ENCODE measurements at regions not wholly inside any gene's neighbourhood (a gene's known extent, or its start where the extent isn't known, plus 50 kb on each side); places are given as distances from the start of the nearest gene placed in this dataset.
A peak's percentile ranks its signal among the peaks of the same experiment; 100 is the strongest.

GRCh38 chr3:174397848-174398247, 461.3 kb upstream of the NAALADL2 start:
- TF ChIP-seq, protein P1, sequence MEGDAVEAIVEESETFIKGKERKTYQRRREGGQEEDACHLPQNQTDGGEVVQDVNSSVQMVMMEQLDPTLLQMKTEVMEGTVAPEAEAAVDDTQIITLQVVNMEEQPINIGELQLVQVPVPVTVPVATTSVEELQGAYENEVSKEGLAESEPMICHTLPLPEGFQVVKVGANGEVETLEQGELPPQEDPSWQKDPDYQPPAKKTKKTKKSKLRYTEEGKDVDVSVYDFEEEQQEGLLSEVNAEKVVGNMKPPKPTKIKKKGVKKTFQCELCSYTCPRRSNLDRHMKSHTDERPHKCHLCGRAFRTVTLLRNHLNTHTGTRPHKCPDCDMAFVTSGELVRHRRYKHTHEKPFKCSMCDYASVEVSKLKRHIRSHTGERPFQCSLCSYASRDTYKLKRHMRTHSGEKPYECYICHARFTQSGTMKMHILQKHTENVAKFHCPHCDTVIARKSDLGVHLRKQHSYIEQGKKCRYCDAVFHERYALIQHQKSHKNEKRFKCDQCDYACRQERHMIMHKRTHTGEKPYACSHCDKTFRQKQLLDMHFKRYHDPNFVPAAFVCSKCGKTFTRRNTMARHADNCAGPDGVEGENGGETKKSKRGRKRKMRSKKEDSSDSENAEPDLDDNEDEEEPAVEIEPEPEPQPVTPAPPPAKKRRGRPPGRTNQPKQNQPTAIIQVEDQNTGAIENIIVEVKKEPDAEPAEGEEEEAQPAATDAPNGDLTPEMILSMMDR (IDR thresholded peaks at IDR 0.05; ENCODE audit: unreplicated experiment), result peak; percentile 16
- Mint-ChIP-seq H3K9me3 (ENCODE audit: unreplicated experiment) (no peaks in the 10 kb centered on the region), H3K4me3 (ENCODE audit: unreplicated experiment) (no peak overlapping the region), H3K27ac (ENCODE audit: unreplicated experiment) (no peak overlapping the region), H3K27me3 (ENCODE audit: unreplicated experiment) (no peaks in the 10 kb centered on the region), H3K4me1 (ENCODE audit: unreplicated experiment) (no peaks in the 10 kb centered on the region), H3K36me3 (ENCODE audit: low read depth, unreplicated experiment) (no peaks in the 10 kb centered on the region)
- DNase-seq (ENCODE audit: low spot score), result no peak

GRCh38 chr3:174398761-174399160, 460.4 kb upstream of the NAALADL2 start:
- Mint-ChIP-seq H3K36me3 (ENCODE audit: low read depth, unreplicated experiment) (no peaks in the 10 kb centered on the region), H3K27ac (ENCODE audit: unreplicated experiment) (no peak overlapping the region), H3K27me3 (ENCODE audit: unreplicated experiment) (no peaks in the 10 kb centered on the region), H3K4me1 (ENCODE audit: unreplicated experiment) (no peaks in the 10 kb centered on the region), H3K4me3 (ENCODE audit: unreplicated experiment) (no peak overlapping the region), H3K9me3 (ENCODE audit: unreplicated experiment) (no peaks in the 10 kb centered on the region)
- DNase-seq (ENCODE audit: low spot score), result no peak
- TF ChIP-seq, protein P1 (IDR thresholded peaks at IDR 0.05; ENCODE audit: unreplicated experiment), result no peak

- Mint-ChIP-seq H3K27me3 (ENCODE audit: unreplicated experiment) (no peaks in the 10 kb centered on the region), H3K9me3 (ENCODE audit: unreplicated experiment) (no peaks in the 10 kb centered on the region), H3K36me3 (ENCODE audit: low read depth, unreplicated experiment) (no peaks in the 10 kb centered on the region), H3K4me3 (ENCODE audit: unreplicated experiment) (no peak overlapping the region), H3K4me1 (ENCODE audit: unreplicated experiment) (no peaks in the 10 kb centered on the region), H3K27ac (ENCODE audit: unreplicated experiment) (no peak overlapping the region)
- TF ChIP-seq, protein P1 (IDR thresholded peaks at IDR 0.05; ENCODE audit: unreplicated experiment), result no peak
- no peak for DNase-seq (ENCODE audit: low spot score)
Observed at GRCh38 chr3:174403831-174404230, 455.3 kb upstream of the NAALADL2 start.

DNA sequence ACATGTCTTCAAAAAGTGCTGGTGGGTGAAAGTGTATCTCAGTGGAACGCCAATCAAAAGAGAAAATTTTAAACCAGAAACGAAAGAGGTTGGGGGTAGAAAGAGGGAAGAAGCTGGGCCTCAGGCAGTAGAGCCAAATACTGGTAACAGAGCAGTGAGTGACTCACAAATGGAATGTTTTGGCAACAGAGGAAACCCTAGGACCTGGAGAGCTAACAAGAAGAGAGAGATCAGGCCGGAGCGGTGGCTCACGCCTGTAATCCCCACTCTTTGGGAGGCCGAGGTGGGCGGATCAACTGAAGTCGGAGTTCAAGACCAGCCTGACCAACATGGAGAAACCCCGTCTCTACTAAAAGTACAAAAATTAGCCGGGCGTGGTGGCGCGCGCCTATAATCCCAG, 450.8 kb upstream of the NAALADL2 start:
- TF ChIP-seq, protein P1 (IDR thresholded peaks at IDR 0.05; ENCODE audit: unreplicated experiment), result no peak
- no peak overlapping the region for H3K27ac Mint-ChIP-seq (ENCODE audit: unreplicated experiment)
- no peaks in the 10 kb centered on the region for H3K9me3 Mint-ChIP-seq (ENCODE audit: unreplicated experiment)
- peaks cover 3% of the 10 kb centered on the region for H3K4me1 Mint-ChIP-seq (ENCODE audit: unreplicated experiment)
- H3K4me3 Mint-ChIP-seq (ENCODE audit: unreplicated experiment), result no peak overlapping the region
- no peaks in the 10 kb centered on the region for H3K27me3 Mint-ChIP-seq (ENCODE audit: unreplicated experiment)
- H3K36me3 Mint-ChIP-seq (ENCODE audit: low read depth, unreplicated experiment), result no peaks in the 10 kb centered on the region
- DNase-seq (ENCODE audit: low spot score), result no peak

DNA sequence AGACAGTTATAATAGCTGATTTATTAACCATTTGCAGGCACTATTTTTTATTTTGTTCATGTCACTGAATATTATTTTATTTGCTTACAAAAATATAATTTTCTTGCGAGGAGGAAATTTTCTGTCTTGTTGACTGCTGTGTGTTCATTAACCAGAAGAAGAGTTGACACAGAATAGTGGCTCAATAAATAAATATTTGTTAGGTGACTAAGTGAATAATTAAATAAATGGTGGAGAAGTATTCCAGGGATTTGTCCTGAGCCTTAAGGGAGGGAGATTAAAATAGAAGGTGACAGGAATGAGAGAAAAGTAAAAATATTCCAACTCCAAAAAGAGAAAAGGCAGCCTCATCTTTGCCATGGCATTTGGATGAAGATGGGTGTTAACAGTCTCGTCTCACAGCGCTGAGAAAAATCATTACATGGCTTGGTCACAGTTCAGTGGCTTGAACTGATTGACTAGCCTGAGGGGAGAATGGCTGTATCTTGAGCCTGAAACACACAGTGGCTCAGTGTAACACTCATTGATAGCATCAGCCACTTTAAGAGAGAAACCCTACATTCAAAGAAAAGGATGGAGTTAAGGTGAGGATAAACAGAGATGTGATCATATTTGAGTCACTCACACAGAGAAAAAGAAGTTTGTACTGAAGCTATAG, 449.9 kb upstream of the NAALADL2 start:
- H3K27ac Mint-ChIP-seq (ENCODE audit: unreplicated experiment), result no peak overlapping the region
- no peak overlapping the region for H3K4me3 Mint-ChIP-seq (ENCODE audit: unreplicated experiment)
- H3K27me3 Mint-ChIP-seq (ENCODE audit: unreplicated experiment), result no peaks in the 10 kb centered on the region
- DNase-seq (ENCODE audit: low spot score), result no peak
- H3K4me1 Mint-ChIP-seq (ENCODE audit: unreplicated experiment), result peaks cover 3% of the 10 kb centered on the region
- no peaks in the 10 kb centered on the region for H3K9me3 Mint-ChIP-seq (ENCODE audit: unreplicated experiment)
- TF ChIP-seq, protein P1 (IDR thresholded peaks at IDR 0.05; ENCODE audit: unreplicated experiment), result no peak
- H3K36me3 Mint-ChIP-seq (ENCODE audit: low read depth, unreplicated experiment), result no peaks in the 10 kb centered on the region

Data from endothelial cell (in vitro differentiated cells).